ENCODE measurements at regions not wholly inside any gene's neighbourhood (a gene's known extent, or its start where the extent isn't known, plus 50 kb on each side); places are given as distances from the start of the nearest gene placed in this dataset.

DNA sequence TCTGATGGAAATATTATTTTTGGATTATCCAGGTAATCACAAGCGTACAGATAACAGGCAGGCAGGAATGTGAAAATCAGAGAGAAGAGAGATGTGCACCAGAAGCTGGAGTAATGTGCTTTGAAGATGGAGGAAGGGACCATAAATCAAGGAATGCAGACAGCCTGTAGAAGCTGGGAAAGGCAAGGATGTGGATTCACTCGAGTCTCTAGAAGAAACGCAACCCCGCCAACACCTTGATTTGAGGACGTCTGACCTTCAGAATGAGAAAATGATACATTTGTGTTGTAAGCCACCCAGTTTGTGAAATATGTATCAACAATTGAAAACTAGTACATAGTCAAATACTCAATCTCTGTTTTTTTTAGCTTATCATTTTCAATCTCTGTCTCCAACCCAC, 207.6 kb upstream of the MPDZ start:
- ChIA-PET RAD21 (ENCODE audit: unreplicated experiment) (no interaction called here), CTCF (no interaction called here), POLR2A (no interaction called here), SMC1A (ENCODE audit: uncharacterized antibody, unreplicated experiment) (no interaction called here)
- H3K79me2 ChIP-seq (ENCODE audit: control insufficient read depth, insufficient read depth, low read length): no peaks in the 10 kb centered on the region
- H3K27ac ChIP-seq (ENCODE audit: control insufficient read depth, insufficient read depth): no peak overlapping the region
- H3K4me1 ChIP-seq (ENCODE audit: control insufficient read depth, insufficient read depth, low read length): no peaks in the 10 kb centered on the region
- 4% methylated on average over 5 of the region's 5 CpGs for WGBS (ENCODE audit: insufficient coverage, insufficient replicate concordance, low lambda C conversion rate, missing lambda C conversion rate)
- no peak overlapping the region for H3K4me3 ChIP-seq
- H3K27me3 ChIP-seq (replicated peaks in 1 of 2; ENCODE audit: control insufficient read depth in 2 of 2, insufficient read depth in 2 of 2, low read length in 1 of 2): no peaks in the 10 kb centered on the region
- ATAC-seq (no peak), DNase-seq (ENCODE audit: low read depth, low spot score) (no peak), FAIRE-seq (no peak)
- no peaks in the 10 kb centered on the region for H4K20me1 ChIP-seq (ENCODE audit: control insufficient read depth, insufficient read depth)
- no peaks in the 10 kb centered on the region for H3K9me3 ChIP-seq (replicated peaks; ENCODE audit: control insufficient read depth, insufficient read depth, low read length)
- in situ Hi-C loops (cut with MboI): no loop called here
- intact Hi-C loops (cut with micrococcal nuclease; ENCODE audit: unreplicated experiment): no loop called here
- H3K4me2 ChIP-seq (ENCODE audit: control insufficient read depth, insufficient read depth): no peak overlapping the region
- no peak overlapping the region for H2AFZ ChIP-seq (ENCODE audit: control insufficient read depth, low read depth, low read length)
- no TSS peak for BruUV-seq (replicated peaks)
- no peak overlapping the region for H3K9ac ChIP-seq (ENCODE audit: control insufficient read depth, insufficient read depth, low read length)
- no peak for TF ChIP-seq MEF2A (IDR thresholded peaks at IDR 0.05; ENCODE audit: insufficient read depth, low read depth, low read length)
- TF ChIP-seq SUZ12 (IDR thresholded peaks at IDR 0.05; ENCODE audit: unreplicated experiment): no peak
- TF ChIP-seq CHD4 (IDR thresholded peaks at IDR 0.05): no peak
- no peak for TF ChIP-seq POLR2A (IDR thresholded peaks at IDR 0.05; ENCODE audit: low read depth, low read length)
- no peak for TF ChIP-seq SMAD5 (IDR thresholded peaks at IDR 0.05; ENCODE audit: low read depth)
- H3K36me3 ChIP-seq (ENCODE audit: control insufficient read depth in 2 of 2, insufficient read depth in 2 of 2, low read length in 1 of 2): no peaks in the 10 kb centered on the region

DNA sequence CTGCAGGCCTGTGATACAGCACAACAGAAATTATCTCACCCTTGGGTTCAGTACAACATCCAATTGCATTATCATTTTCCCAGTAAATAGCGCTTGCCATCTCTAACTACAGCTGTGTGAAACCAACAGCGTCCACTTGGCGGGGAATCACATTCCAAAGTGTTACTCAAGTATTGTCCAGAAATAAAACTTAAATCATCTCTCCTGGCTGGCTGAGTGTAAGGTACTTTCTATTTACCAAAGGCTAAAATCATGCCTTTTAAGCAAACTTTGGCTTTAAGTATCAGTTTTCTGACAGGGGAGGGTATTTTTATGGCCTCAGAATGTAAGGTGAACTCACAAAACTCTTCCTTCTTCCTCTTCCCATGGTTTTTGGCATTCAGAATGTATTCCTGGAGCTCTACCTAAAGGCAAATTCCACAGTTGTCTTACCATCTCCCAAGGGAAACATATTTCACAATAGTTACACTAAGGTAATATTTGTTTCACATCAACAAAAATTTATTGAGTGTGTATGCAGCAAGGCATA, 205.6 kb upstream of the MPDZ start:
- H4K20me1 ChIP-seq (ENCODE audit: control insufficient read depth, insufficient read depth): no peaks in the 10 kb centered on the region
- ATAC-seq (no peak), DNase-seq (ENCODE audit: low read depth, low spot score) (no peak), FAIRE-seq (no peak)
- no peaks in the 10 kb centered on the region for H3K9me3 ChIP-seq (replicated peaks; ENCODE audit: control insufficient read depth, insufficient read depth, low read length)
- intact Hi-C loops (cut with micrococcal nuclease; ENCODE audit: unreplicated experiment): no loop called here
- no peaks in the 10 kb centered on the region for H3K36me3 ChIP-seq (ENCODE audit: control insufficient read depth in 2 of 2, insufficient read depth in 2 of 2, low read length in 1 of 2)
- POLR2A ChIA-PET: no interaction called here
- no peaks in the 10 kb centered on the region for H3K4me1 ChIP-seq (ENCODE audit: control insufficient read depth, insufficient read depth, low read length)
- CTCF ChIA-PET: no interaction called here
- no peak overlapping the region for H3K9ac ChIP-seq (ENCODE audit: control insufficient read depth, insufficient read depth, low read length)
- H3K4me2 ChIP-seq (ENCODE audit: control insufficient read depth, insufficient read depth): no peak overlapping the region
- in situ Hi-C loops (cut with MboI): no loop called here
- no peaks in the 10 kb centered on the region for H3K27me3 ChIP-seq (replicated peaks in 1 of 2; ENCODE audit: control insufficient read depth in 2 of 2, insufficient read depth in 2 of 2, low read length in 1 of 2)
- no peaks in the 10 kb centered on the region for H3K79me2 ChIP-seq (ENCODE audit: control insufficient read depth, insufficient read depth, low read length)
- SMC1A ChIA-PET (ENCODE audit: uncharacterized antibody, unreplicated experiment): no interaction called here
- no peak overlapping the region for H3K4me3 ChIP-seq
- BruUV-seq (replicated peaks): no TSS peak
- WGBS (ENCODE audit: insufficient coverage, insufficient replicate concordance, low lambda C conversion rate, missing lambda C conversion rate): 66% methylated on average over 3 of the region's 3 CpGs
- RAD21 ChIA-PET (ENCODE audit: unreplicated experiment): no interaction called here
- no peak overlapping the region for H2AFZ ChIP-seq (ENCODE audit: control insufficient read depth, low read depth, low read length)
- H3K27ac ChIP-seq (ENCODE audit: control insufficient read depth, insufficient read depth): no peak overlapping the region
- TF ChIP-seq, protein P1, sequence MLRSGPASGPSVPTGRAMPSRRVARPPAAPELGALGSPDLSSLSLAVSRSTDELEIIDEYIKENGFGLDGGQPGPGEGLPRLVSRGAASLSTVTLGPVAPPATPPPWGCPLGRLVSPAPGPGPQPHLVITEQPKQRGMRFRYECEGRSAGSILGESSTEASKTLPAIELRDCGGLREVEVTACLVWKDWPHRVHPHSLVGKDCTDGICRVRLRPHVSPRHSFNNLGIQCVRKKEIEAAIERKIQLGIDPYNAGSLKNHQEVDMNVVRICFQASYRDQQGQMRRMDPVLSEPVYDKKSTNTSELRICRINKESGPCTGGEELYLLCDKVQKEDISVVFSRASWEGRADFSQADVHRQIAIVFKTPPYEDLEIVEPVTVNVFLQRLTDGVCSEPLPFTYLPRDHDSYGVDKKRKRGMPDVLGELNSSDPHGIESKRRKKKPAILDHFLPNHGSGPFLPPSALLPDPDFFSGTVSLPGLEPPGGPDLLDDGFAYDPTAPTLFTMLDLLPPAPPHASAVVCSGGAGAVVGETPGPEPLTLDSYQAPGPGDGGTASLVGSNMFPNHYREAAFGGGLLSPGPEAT (IDR thresholded peaks at IDR 0.05; ENCODE audit: low read depth): no peak
- TF ChIP-seq, protein P2, sequence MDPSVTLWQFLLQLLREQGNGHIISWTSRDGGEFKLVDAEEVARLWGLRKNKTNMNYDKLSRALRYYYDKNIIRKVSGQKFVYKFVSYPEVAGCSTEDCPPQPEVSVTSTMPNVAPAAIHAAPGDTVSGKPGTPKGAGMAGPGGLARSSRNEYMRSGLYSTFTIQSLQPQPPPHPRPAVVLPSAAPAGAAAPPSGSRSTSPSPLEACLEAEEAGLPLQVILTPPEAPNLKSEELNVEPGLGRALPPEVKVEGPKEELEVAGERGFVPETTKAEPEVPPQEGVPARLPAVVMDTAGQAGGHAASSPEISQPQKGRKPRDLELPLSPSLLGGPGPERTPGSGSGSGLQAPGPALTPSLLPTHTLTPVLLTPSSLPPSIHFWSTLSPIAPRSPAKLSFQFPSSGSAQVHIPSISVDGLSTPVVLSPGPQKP (IDR thresholded peaks at IDR 0.05; ENCODE audit: low read depth, low read length): no peak
- no peak for TF ChIP-seq IKZF1 (conservative IDR thresholded peaks at IDR 0.05)
- no peak for TF ChIP-seq NFYB (IDR thresholded peaks at IDR 0.05; ENCODE audit: insufficient read depth, low read depth, low read length)
- no peak for TF ChIP-seq POU2F2 (IDR thresholded peaks at IDR 0.05; ENCODE audit: borderline replicate concordance, low read depth, low read length)
- TF ChIP-seq RFX5 (IDR thresholded peaks at IDR 0.05; ENCODE audit: low read depth, low read length): no peak
- no peak for TF ChIP-seq SIX5 (IDR thresholded peaks at IDR 0.05; ENCODE audit: low read depth, low read length, severe bottlenecking)
- TF ChIP-seq SMAD5 (IDR thresholded peaks at IDR 0.05; ENCODE audit: low read depth): no peak
- no peak for TF ChIP-seq BACH1 (IDR thresholded peaks at IDR 0.05; ENCODE audit: borderline replicate concordance)
- no peak for TF ChIP-seq CHD2 (IDR thresholded peaks at IDR 0.05; ENCODE audit: borderline replicate concordance, low read depth, low read length)
- TF ChIP-seq CBX5 (IDR thresholded peaks at IDR 0.05; ENCODE audit: low read depth): no peak
- TF ChIP-seq TCF12 (IDR thresholded peaks at IDR 0.05; ENCODE audit: low read depth, low read length): no peak
- TF ChIP-seq YY1 (IDR thresholded peaks at IDR 0.05; ENCODE audit: low read depth, low read length): no peak
